ENCODE measurements at regions not wholly inside any gene's neighbourhood (a gene's known extent, or its start where the extent isn't known, plus 50 kb on each side); places are given as distances from the start of the nearest gene placed in this dataset.

GRCh38 chr9:99401680-99402504 lies 179.8 kb downstream of the SEC61B start:
- 68 to 85% (median 74%) methylated on average over 3 of the region's 3 CpGs for WGBS, 3 donors
- no peak for DNase-seq
- no peak for FAIRE-seq
- H3K27me3 ChIP-seq (ENCODE audit: control insufficient read depth in 3 of 3, insufficient read depth in 3 of 3, low read length in 3 of 3): no peaks in the 10 kb centered on the region
- no peaks in the 10 kb centered on the region for H3K36me3 ChIP-seq (ENCODE audit: control insufficient read depth in 3 of 3, insufficient read depth in 2 of 3, low read depth in 1 of 3, low read length in 3 of 3)
- no peaks in the 10 kb centered on the region for H3K4me1 ChIP-seq (ENCODE audit: control insufficient read depth in 3 of 3, insufficient read depth in 2 of 3, low read depth in 1 of 3, low read length in 2 of 3)
- H3K9me3 ChIP-seq (ENCODE audit: control insufficient read depth in 2 of 2, insufficient read depth in 1 of 2, low read depth in 1 of 2, low read length in 1 of 2): no peaks in the 10 kb centered on the region
- no peak overlapping the region for H3K27ac ChIP-seq (ENCODE audit: low read depth in 1 of 3, low read length in 2 of 3)
- H3K4me3 ChIP-seq (ENCODE audit: low read depth in 1 of 3, low read length in 3 of 3): no peak overlapping the region

- no peaks in the 10 kb centered on the region for H3K36me3 ChIP-seq (ENCODE audit: control insufficient read depth in 3 of 3, insufficient read depth in 2 of 3, low read depth in 1 of 3, low read length in 3 of 3)
- no peaks in the 10 kb centered on the region for H3K27me3 ChIP-seq (ENCODE audit: control insufficient read depth in 3 of 3, insufficient read depth in 3 of 3, low read length in 3 of 3)
- no peak overlapping the region for H3K27ac ChIP-seq (ENCODE audit: low read depth in 1 of 3, low read length in 2 of 3)
- H3K9me3 ChIP-seq (ENCODE audit: control insufficient read depth in 2 of 2, insufficient read depth in 1 of 2, low read depth in 1 of 2, low read length in 1 of 2): no peaks in the 10 kb centered on the region
- WGBS, 3 donors: 35 to 75% (median 64%) methylated on average over 1 of the region's 1 CpG
- H3K4me1 ChIP-seq (ENCODE audit: control insufficient read depth in 3 of 3, insufficient read depth in 2 of 3, low read depth in 1 of 3, low read length in 2 of 3): no peaks in the 10 kb centered on the region
- no peak for DNase-seq
- no peak for FAIRE-seq
- H3K4me3 ChIP-seq (ENCODE audit: low read depth in 1 of 3, low read length in 3 of 3): no peak overlapping the region
Observed at GRCh38 chr9:99403371-99403770, 181.3 kb downstream of the SEC61B start.

GRCh38 chr9:99405359-99405758 lies 183.3 kb downstream of the SEC61B start:
- no peaks in the 10 kb centered on the region for H3K9me3 ChIP-seq (ENCODE audit: control insufficient read depth in 2 of 2, insufficient read depth in 1 of 2, low read depth in 1 of 2, low read length in 1 of 2)
- DNase-seq (no peak), FAIRE-seq (no peak)
- no peak overlapping the region for H3K27ac ChIP-seq (ENCODE audit: low read depth in 1 of 3, low read length in 2 of 3)
- WGBS, 3 donors: 79 to 87% (median 83%) methylated on average over 2 of the region's 2 CpGs
- no peaks in the 10 kb centered on the region for H3K27me3 ChIP-seq (ENCODE audit: control insufficient read depth in 3 of 3, insufficient read depth in 3 of 3, low read length in 3 of 3)
- H3K4me1 ChIP-seq (ENCODE audit: control insufficient read depth in 3 of 3, insufficient read depth in 2 of 3, low read depth in 1 of 3, low read length in 2 of 3): no peaks in the 10 kb centered on the region
- no peak overlapping the region for H3K4me3 ChIP-seq (ENCODE audit: low read depth in 1 of 3, low read length in 3 of 3)
- no peaks in the 10 kb centered on the region for H3K36me3 ChIP-seq (ENCODE audit: control insufficient read depth in 3 of 3, insufficient read depth in 2 of 3, low read depth in 1 of 3, low read length in 3 of 3)

- no peak for FAIRE-seq
- H3K27me3 ChIP-seq (ENCODE audit: control insufficient read depth in 3 of 3, insufficient read depth in 3 of 3, low read length in 3 of 3): peaks cover 0 to 3% (median 0%) of the 10 kb centered on the region in 3 donors
- 71 to 79% (median 74%) methylated on average over 4 of the region's 4 CpGs for WGBS, 3 donors
- H3K27ac ChIP-seq (ENCODE audit: low read depth in 1 of 3, low read length in 2 of 3): no peak overlapping the region
- no peaks in the 10 kb centered on the region for H3K4me1 ChIP-seq (ENCODE audit: control insufficient read depth in 3 of 3, insufficient read depth in 2 of 3, low read depth in 1 of 3, low read length in 2 of 3)
- peaks cover 0 to 4% of the 10 kb centered on the region in 2 donors for H3K9me3 ChIP-seq (ENCODE audit: control insufficient read depth in 2 of 2, insufficient read depth in 1 of 2, low read depth in 1 of 2, low read length in 1 of 2)
- H3K4me3 ChIP-seq (ENCODE audit: low read depth in 1 of 3, low read length in 3 of 3): no peak overlapping the region
- H3K36me3 ChIP-seq (ENCODE audit: control insufficient read depth in 3 of 3, insufficient read depth in 2 of 3, low read depth in 1 of 3, low read length in 3 of 3): no peaks in the 10 kb centered on the region
- DNase-seq: no peak
Observed at GRCh38 chr9:99406939-99407338, 184.9 kb downstream of the SEC61B start.

- WGBS, 3 donors: 35 to 52% (median 50%) methylated on average over 1 of the region's 1 CpG
Observed at GRCh38 chr9:99411068-99411467, 189.0 kb downstream of the SEC61B start.

GRCh38 chr9:99411479-99412115 lies 189.5 kb downstream of the SEC61B start:
- Histone ChIP-seq H3K27me3 (ENCODE audit: control insufficient read depth in 3 of 3, insufficient read depth in 3 of 3, low read length in 3 of 3) (peaks cover 0 to 6% (median 0%) of the 10 kb centered on the region in 3 donors), H3K4me1 (ENCODE audit: control insufficient read depth in 3 of 3, insufficient read depth in 2 of 3, low read depth in 1 of 3, low read length in 2 of 3) (no peaks in the 10 kb centered on the region), H3K9me3 (ENCODE audit: control insufficient read depth in 2 of 2, insufficient read depth in 1 of 2, low read depth in 1 of 2, low read length in 1 of 2) (peaks cover 0 to 4% of the 10 kb centered on the region in 2 donors), H3K36me3 (ENCODE audit: control insufficient read depth in 3 of 3, insufficient read depth in 2 of 3, low read depth in 1 of 3, low read length in 3 of 3) (no peaks in the 10 kb centered on the region), H3K27ac (ENCODE audit: low read depth in 1 of 3, low read length in 2 of 3) (no peak overlapping the region), H3K4me3 (ENCODE audit: low read depth in 1 of 3, low read length in 3 of 3) (no peak overlapping the region)
- FAIRE-seq: no peak
- WGBS, 3 donors: 71 to 82% (median 77%) methylated on average over 8 of the region's 8 CpGs
- DNase-seq: no peak

More at GRCh38 chr9:99411068-99411467, 189.0 kb downstream of the SEC61B start:
- no peaks in the 10 kb centered on the region for H3K36me3 ChIP-seq (ENCODE audit: control insufficient read depth in 3 of 3, insufficient read depth in 2 of 3, low read depth in 1 of 3, low read length in 3 of 3)
- peaks cover 0 to 6% (median 0%) of the 10 kb centered on the region in 3 donors for H3K27me3 ChIP-seq (ENCODE audit: control insufficient read depth in 3 of 3, insufficient read depth in 3 of 3, low read length in 3 of 3)
- no peaks in the 10 kb centered on the region for H3K4me1 ChIP-seq (ENCODE audit: control insufficient read depth in 3 of 3, insufficient read depth in 2 of 3, low read depth in 1 of 3, low read length in 2 of 3)
- no peak overlapping the region for H3K4me3 ChIP-seq (ENCODE audit: low read depth in 1 of 3, low read length in 3 of 3)
- peaks cover 0 to 4% of the 10 kb centered on the region in 2 donors for H3K9me3 ChIP-seq (ENCODE audit: control insufficient read depth in 2 of 2, insufficient read depth in 1 of 2, low read depth in 1 of 2, low read length in 1 of 2)
- DNase-seq: no peak
- FAIRE-seq: no peak
- no peak overlapping the region for H3K27ac ChIP-seq (ENCODE audit: low read depth in 1 of 3, low read length in 2 of 3)

- FAIRE-seq (no peak), DNase-seq (no peak)
- H3K27ac ChIP-seq (ENCODE audit: low read depth in 1 of 3, low read length in 2 of 3): no peak overlapping the region
- H3K4me3 ChIP-seq (ENCODE audit: low read depth in 1 of 3, low read length in 3 of 3): no peak overlapping the region
- H3K4me1 ChIP-seq (ENCODE audit: control insufficient read depth in 3 of 3, insufficient read depth in 2 of 3, low read depth in 1 of 3, low read length in 2 of 3): no peaks in the 10 kb centered on the region
- H3K27me3 ChIP-seq (ENCODE audit: control insufficient read depth in 3 of 3, insufficient read depth in 3 of 3, low read length in 3 of 3): peaks cover 0 to 6% (median 0%) of the 10 kb centered on the region in 3 donors
- no peaks in the 10 kb centered on the region for H3K36me3 ChIP-seq (ENCODE audit: control insufficient read depth in 3 of 3, insufficient read depth in 2 of 3, low read depth in 1 of 3, low read length in 3 of 3)
- H3K9me3 ChIP-seq (ENCODE audit: control insufficient read depth in 2 of 2, insufficient read depth in 1 of 2, low read depth in 1 of 2, low read length in 1 of 2): peaks cover 0 to 4% of the 10 kb centered on the region in 2 donors
Observed at GRCh38 chr9:99412606-99413005, 190.5 kb downstream of the SEC61B start.

- peaks cover 0 to 6% (median 0%) of the 10 kb centered on the region in 3 donors for H3K27me3 ChIP-seq (ENCODE audit: control insufficient read depth in 3 of 3, insufficient read depth in 3 of 3, low read length in 3 of 3)
- FAIRE-seq (no peak), DNase-seq (no peak)
- H3K9me3 ChIP-seq (ENCODE audit: control insufficient read depth in 2 of 2, insufficient read depth in 1 of 2, low read depth in 1 of 2, low read length in 1 of 2): peaks cover 0 to 4% of the 10 kb centered on the region in 2 donors
- H3K36me3 ChIP-seq (ENCODE audit: control insufficient read depth in 3 of 3, insufficient read depth in 2 of 3, low read depth in 1 of 3, low read length in 3 of 3): no peaks in the 10 kb centered on the region
- no peaks in the 10 kb centered on the region for H3K4me1 ChIP-seq (ENCODE audit: control insufficient read depth in 3 of 3, insufficient read depth in 2 of 3, low read depth in 1 of 3, low read length in 2 of 3)
- WGBS, 3 donors: 64 to 84% (median 69%) methylated on average over 1 of the region's 1 CpG
- H3K4me3 ChIP-seq (ENCODE audit: low read depth in 1 of 3, low read length in 3 of 3): no peak overlapping the region
- H3K27ac ChIP-seq (ENCODE audit: low read depth in 1 of 3, low read length in 2 of 3): no peak overlapping the region
Observed at GRCh38 chr9:99414321-99414720, 192.2 kb downstream of the SEC61B start.
